RPMI8226 (cell line): ENCODE measurements at regions not wholly inside any gene's neighbourhood (a gene's known extent, or its start where the extent isn't known, plus 50 kb on each side); places are given as distances from the start of the nearest gene placed in this dataset.
"Not testable (repeated sequence)": the region's sequence is repeated elsewhere in the genome, so short reads cannot be mapped to it uniquely, and the experiment has no call there.

ENCODE experiments used
- DNase-seq: peaks from one replicate; pipeline ENCODE4 v3.0.0-alpha.2; 2015

DNA sequence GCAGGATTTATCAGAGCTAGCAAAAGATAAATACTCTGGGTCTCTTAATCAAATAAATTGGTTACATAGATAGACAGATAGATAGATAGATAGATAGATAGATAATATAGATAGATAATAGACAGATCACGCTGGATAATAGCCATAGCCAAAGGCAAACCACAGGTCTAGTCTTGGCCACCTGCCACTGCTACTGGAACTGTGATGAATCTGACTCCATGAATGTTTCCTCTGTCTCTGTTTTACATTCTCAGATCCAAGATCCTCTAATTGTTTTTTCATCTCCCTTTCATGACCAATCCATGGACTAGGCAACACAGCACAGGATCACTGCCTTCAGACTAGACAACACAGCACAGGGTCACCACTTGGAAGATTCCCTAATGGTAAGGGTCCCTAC lies 444.7 kb upstream of the NFIA start:
- DNase-seq, result no peak

DNA sequence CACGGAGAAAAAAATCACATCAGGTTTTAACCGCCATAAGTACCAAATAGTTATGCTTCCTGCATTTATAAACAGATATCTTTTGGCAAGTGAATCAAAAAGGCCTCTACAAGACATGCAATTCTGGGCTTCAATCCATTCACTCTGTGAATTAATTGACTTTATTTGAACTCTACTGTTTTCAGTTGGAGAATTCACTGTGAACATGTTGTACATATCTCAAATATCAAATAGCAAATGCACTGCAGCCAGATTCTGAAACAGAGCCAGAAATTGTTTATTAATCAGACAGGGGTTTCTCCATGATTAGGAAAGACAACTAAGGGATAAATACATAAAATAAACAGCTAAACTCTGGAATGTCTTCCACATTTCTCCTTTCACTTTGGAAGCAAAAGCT lies 445.4 kb upstream of the NFIA start:
- no peak for DNase-seq

DNA sequence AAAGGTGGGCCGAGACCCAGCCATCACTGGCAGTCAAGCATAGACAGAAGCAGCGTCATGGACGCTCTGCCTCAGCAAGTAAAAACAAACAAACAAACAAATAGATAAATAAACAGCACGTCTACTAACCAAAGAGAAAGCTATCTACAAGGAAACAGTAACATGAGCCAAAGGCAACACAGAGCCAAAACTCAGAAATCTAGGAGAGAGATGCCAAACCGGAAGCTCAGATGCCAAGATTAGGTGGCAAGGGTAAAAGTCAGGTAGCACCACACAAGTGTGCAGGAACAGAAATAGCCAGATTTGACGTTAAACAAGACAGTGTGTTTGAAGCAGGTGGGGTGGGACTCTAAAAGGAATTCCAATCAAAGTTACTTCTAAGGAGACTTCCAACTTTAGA lies 448.3 kb upstream of the NFIA start:
- DNase-seq, result no peak

DNA sequence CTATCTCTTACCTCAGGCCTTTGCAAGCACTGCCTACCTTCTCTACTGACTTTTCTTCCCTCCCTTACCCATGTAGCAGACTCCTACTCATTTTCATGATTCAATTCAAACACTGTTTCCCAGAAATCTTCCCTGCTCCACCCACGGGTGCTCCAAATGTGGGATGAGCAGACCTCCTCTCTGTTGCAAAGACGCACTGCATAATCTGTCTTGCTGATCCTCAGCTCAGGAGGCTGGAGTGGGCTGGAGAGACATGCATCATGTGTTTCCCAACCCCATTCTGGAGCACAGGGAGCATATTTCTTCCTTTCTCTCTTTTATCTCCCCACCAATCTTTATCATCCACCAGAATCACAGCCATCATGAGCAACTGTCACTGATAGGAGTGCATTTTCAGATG lies 459.9 kb upstream of the NFIA start:
- no peak for DNase-seq

DNA sequence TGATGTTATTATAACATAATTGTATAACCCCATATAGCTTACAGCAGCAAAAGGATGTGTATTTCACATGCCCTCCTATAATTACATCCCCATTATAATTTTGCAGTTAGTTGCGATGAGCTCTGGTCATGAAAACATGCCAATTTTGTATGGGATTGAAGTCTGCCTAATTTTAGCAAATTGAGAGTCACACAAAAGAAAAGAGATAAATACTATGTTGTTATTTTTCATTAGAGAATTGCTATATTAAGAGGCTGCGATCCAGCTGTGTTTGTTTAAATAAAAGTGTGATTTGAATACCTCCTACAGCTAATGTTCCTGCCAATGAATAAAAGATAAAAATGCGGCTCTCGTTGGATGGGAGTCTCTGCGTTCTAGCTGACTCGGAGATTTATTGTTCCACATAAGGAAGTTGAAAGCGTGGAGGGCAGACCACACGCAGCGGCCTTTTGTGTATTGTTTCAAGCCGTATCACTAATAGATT lies 461.0 kb upstream of the NFIA start:
- no peak for DNase-seq

DNA sequence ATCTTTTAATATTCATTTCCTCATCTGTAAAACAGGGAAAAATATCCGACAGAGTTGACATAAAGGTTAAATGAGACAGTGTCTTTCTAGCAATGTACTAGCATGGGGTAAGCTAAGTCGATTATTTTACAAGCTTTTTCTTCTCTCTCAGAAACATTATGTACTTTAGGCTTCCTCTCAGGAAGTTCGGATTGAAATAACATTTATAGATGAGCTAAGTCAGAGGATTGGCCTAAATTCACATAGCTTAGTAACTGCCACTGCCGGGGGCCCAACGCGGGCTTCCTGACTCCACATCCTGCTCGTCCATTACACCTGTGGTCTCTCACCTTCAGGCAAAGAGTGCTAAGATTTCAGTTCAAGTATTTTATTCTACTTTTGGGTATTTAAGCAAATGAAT lies 462.3 kb upstream of the NFIA start:
- DNase-seq, result no peak

DNA sequence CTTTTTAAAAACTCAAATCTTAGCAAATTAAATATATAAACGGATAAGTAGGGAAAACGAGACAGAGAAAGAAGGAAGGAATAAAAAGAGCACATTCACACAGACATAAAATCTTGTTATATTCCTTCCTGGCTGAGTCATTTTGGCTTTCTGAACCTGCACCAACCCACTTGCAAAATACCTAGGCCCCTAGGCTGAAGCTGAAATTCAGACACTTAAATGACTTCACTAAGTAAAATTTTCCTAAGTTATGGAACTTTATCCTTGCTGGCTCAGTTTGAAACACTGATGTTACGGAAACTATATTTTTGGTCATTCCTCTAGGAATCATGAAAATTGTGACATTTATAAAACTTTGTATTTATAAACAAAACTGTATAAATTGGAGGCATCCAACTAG lies 462.8 kb upstream of the NFIA start:
- DNase-seq, result no peak

DNA sequence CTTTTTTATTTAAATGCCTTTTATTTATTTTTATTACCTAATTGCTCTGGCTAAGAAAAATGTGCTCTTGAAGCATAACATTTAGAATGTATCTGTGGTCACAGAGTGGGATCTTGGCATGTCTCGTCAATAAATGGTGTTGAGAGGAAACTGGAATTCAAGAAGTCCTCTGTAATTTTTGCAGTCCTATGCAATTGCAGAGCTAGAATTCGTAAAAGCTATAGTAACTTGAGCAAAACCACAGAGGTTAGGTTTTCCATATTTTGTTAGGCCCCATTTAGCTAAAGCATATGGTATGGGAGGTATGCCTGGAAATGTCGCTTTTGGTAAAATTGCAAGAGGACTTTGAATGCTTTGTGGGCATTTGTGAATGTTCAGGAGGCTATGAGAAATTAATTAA lies 466.7 kb upstream of the NFIA start:
- DNase-seq, result no peak

DNA sequence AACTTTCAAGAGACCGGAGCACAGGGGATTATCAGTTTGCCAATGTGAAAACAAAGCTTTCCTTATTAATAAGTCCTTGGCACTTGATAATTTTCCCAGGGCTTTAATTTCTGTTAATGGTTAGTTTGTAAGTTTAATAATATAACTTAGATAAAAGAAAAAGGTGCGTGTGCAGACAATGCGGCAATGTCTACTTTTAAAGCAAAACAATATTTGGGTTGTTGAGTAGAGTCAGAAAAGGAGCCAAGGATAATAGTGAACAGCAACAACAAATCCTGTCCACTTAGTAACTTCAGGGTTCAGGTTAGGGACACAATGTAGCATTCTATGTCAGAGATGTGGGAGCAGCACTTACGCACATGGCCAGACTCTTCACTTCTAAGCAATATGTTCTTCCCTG lies 469.6 kb upstream of the NFIA start:
- DNase-seq, result no peak

DNA sequence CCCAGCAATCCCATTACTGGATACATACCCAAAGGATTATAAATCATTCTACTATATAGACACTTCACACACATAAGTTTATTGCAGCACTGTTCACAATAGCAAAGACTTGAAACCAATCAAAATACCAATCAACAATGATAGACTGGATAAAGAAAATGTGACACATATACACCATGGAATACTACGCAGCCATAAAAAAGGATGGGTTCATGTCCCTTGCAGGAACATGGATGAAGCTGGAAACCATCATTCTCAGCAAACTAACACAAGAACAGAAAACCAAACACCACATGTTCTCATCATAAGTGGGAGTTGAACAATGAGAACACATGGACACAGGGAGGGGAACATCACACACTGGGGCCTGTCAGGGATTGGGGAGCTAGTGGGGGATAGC lies 475.4 kb upstream of the NFIA start:
- not testable (repeated sequence) for DNase-seq

DNA sequence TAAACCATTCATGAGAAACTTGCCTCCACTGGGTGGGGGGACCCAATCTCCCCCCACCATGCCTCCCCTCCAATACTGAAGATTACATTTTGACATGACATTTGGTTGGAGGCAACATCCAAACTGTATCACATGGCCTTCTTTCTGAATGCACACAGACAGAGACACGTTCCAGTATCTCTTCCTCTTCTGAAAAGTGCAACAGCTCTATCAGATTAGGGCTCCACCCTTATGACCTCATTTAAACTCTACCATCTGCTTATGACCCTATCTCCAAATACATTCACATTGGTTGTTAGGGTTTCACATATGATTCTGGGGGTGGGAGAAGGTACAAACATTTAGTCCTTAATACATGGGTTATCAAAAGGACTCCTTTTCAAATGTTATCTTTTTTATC lies 481.8 kb upstream of the NFIA start:
- DNase-seq, result no peak

DNA sequence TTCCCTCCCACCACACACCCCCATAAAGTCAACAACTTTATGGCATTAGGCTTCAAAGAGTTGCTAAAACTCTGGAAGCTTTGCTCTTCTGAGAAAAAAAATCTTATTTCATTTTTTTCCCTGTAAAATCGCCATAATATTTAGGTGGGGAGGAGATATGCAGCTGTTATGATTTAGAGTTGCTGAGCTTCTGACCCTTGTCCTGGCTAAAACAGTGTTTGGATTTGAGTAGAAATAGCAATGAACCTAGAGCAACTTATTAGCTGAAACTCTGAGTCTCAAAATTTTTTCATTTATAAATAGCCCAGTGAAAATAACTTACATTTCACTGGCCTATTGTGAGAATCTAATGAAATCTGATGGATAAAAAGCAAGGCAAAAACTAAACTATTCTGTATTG lies 482.8 kb upstream of the NFIA start:
- DNase-seq, result no peak

DNA sequence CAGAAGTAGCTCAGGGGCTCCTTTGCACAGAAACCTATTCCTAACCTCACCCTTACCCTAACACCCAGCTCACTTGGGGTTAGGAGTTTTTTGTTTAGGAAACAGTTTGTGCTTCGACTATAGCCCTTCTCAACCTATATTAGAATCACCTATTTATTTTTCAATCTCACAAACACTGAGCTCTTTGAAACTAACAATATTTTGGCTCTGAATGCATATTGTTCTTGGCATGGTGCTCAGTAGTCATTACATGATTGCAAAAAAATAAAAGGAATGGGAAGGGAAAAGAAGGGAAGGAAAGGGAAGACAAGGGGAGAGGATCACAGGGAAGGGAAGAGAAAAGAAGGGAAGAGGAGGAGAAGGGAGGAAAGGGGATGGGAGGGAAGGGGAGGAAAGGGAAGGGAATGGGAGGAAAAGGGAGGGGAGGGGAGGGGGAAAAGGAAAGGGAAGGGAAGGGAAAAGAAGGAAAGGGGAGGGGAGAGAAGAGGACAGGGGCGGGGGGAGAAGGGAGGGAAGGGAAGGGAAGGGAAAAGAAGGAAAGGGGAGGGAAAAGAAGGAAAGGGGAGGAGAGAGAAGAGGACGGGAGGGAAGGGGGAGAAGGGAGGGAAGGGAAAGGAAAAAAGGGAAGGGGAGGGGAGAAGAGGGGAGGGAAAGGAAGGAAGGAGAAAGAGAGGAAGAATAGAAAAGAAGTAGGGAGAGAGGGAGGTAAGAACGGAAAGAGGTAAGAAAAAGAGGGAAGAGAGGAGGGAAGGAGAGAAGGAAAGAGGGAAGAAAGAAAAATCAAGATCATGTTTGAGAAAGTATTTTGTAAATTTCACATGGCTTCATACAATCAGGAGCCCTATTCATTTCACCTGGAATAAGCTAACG lies 484.1 kb upstream of the NFIA start:
- no peak for DNase-seq

DNA sequence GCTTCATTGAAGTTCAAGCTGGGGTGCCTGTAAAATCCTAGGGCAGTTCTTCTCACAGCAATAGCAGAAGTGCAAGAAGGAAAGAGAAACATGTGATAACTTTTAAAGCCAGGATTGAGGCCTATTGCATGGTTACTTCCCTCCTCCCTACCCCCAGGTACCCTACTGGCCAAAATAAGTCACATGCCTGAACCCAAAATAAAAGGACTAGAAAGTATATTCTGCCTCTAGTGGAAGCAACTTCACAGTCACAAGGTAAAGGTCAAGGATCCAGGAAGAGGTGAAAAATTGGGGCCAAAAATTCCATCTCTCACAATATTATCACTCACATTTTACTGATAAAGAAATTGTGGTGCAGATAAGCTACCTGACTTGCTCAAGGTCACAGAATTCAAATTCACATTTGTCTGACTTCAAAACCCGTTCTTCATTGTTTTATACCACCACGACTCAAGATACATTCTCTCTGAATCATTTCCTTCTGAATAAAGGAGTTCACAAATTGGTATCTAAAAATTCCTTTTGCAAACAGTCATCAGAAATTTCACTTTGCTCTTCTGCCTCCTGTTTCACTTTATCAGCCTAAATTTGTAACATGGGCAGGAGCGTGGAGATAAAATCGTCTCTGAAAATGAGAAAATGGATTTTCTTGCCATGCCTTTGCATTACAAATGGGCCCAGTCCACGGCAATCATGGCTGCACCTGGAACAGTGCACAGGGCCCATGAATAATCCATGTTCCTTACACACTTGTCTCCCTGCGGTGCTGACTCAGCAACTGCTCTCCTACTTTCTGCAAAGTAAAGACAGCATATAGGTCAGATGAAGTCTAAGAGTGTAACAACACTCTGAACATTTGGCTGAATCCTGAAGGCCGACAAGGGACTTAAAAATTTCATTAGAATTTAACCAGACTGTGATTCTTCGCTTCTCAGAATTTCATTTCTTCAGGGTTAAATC lies 485.3 kb upstream of the NFIA start:
- DNase-seq, result no peak

DNA sequence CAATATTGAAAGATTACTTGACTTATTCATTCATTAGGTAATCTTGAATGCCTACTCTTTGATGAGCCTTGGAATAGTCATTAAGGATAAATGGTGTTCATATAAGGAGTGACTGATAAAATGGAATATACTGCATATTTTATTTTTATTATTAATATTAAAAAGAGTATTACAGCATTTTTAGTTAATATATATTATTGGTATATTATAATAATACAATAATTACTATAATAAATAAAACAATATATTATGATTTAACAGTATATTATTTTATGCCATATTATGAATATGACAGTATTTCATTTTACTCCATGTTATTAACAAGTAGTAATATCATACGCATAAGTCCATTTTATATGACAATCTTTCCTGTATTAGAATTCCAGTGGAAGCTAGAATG lies 490.8 kb upstream of the NFIA start:
- no peak for DNase-seq

DNA sequence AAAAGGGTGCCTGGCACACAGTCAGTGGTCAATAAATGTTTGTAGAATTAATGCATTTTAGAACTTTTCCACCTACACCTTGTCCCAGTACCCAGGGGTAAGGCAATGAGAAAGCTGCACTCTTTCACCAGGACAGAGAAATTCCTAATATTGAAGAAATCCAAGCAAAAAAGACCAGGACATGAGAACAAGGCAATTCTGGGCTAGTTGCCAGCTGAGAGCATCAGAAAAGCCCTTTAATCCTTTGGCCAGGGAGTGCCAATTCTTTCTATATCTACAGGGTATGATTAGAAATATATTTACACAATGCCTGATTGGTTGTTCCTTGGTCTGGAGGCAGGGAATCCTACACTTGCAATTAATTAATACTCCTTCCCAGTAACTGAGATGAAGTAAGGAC lies 492.4 kb upstream of the NFIA start:
- DNase-seq, result no peak

DNA sequence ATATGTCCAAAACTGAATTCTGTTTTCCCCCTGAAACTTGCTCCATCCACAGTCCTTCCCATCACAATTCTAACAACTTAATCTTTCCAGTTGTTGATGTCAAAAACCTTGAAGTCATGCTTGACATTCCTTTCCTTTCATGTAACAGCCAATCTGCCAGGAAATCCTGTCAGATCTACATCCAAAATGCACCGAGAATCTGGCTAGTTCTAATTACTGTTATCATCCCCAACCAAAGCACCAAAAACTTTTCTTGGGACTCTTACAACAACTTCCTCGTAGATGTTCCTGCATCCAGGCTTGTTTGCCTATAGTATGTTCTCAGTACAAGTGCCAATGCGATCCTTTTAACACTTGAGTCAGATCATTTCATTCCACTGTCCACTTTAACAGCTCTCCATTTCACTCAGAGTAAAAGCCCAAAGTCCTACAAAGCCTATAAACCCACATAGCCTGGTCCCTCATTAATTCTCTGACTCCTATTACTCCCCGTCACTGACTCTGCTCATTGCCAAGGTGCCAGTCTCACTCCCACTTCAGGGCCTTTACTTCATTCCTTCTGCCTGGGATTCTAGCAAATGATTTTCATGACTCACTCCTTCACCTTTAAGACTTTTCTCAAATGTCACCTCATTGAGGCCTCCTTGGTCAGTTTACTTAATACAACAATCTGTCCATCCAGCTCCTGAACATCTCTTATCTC lies 493.2 kb upstream of the NFIA start:
- no peak for DNase-seq

DNA sequence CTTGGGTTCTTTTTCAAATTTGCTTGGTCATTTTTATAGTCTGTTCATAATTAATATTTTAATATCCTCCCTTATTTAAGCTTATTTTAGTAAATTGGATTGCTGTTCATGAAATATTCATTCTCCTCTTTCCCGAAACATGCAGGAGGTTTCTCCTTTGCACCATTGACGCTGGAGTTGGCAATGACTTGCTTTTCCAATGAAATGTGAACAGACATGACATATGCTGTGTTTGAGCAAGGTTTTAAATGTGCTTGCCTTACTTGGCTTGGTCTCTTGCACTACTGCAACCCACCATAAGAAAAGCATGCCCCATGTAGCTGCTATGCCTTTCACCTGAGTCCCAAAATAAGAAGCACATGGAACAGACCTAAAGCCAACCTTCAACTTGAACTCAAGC lies 498.0 kb upstream of the NFIA start:
- no peak for DNase-seq

DNA sequence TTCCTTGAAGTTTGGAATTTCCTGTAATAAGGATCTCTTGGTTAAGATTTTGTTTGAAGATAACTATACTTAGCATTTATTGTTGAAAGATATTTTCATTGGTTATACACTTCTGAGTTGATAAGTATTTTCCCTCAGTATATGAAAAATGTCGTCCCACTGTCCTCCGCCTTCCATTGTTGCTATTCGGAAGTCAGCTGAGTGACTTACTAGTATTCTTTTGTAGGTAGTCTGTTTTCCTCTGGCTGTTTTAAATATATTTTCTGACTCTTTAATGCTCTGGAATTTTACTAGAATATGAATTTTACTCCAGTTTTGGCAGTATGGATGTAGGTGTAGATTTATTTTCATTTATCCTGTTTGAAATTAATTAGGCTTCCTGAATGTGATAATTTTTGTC lies 498.7 kb upstream of the NFIA start:
- no peak for DNase-seq

DNA sequence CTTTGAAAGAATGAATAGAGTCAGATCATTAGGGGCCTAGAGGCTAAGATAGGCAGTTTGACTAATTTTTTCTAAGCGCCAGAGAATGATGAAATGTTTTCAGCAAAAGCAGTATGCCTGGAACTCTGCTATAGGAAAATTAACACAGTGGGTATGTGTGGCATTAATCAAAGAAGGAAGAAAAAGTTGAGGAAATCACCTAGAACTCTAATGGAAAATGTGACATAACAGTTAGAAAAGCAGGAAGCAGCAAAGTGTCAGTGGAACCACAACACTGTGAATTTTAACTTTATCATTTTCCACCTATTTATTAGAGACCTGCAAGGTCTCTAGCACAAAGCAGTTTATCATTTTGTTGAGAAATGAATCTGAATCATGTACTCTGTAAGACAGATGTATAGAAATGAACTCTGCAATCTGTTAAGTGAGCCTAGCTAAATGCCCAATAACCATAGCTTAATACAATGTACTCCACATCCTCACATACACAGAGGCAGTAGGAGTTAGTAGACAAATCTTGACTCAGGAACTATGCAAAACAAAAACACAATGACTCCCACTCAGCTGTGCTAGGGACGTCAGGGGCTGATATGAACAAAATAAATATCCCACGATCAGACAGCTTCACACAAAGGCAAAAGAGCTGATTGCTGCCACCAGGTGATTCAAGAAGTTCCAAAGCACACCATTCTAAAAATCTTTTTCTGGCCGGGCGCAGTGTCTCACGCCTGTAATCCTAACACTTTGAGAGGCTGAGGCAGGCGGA lies 500.7 kb upstream of the NFIA start:
- no peak for DNase-seq

DNA sequence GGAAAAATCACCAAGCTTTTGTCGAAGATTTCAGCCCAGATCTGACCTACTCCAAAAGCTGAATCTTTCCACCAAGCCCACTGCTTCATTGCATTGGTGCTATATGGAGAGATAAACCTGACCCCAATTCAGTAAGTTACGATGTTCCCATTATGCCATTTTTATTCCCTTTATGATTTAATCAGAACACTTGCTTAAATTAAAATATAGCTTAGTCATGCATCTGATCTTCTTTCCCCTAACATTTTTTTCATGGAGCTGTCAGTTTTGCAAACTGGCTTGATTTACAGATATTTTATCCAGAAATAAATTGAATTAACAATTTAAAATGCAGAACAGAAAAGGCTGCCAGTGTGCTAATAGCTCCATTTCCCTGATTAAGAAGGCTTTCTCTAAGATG lies 503.5 kb upstream of the C1orf87 start:
- DNase-seq, result no peak

DNA sequence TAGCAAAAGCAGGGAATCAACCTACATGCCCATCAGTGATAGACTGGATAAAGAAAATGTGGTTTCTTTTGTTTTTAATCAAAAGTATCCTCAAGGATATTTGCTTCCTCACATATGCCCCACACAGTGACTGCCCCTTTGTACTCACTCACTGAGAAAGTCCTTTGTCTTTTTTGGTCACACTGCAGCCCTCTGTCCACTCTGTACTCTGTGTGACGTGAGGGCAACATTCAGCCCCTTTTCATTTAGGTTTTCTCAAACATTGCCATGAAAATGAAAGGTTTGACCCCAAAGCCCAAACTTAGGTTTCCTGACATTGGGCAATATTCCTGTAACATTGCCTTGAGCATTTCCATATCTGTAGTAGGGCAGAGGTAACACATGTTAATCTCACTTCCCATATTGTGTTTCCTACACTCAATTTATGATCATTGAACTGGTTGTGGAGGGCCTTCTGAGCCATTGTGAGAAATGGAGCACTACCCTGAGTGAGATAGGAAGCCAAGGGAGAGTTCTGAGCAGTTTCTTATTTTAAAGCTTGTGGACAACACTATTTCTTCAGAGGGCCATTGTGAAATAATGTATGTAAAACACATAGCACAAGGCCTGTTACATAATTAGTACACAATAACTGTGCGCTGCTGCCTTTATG lies 501.9 kb upstream of the C1orf87 start:
- DNase-seq, result no peak
